H1 (cell line): ENCODE measurements at regions not wholly inside any gene's neighbourhood (a gene's known extent, or its start where the extent isn't known, plus 50 kb on each side); places are given as distances from the start of the nearest gene placed in this dataset.

Experiments
- CTCF ChIA-PET: fragments of 300-600 bp; sonication (Branson Sonifier 250); formaldehyde crosslinking; loops from one replicate; lab custom pipeline; 2021; ENCODE audit not compliant: partially characterized antibody; lab: Charles Lee
- POLR2A ChIA-PET: fragments of 300-600 bp; sonication (Branson Sonifier 250); formaldehyde crosslinking; loops from one replicate; lab custom pipeline; 2021; ENCODE audit warnings: inconsistent platforms; ENCODE audit not compliant: partially characterized antibody; lab: Charles Lee
- DNase-seq, 2 experiments: peaks; one replicate each; pipeline versions ENCODE4 v3.0.0 to v3.0.0-alpha.2; 2010 to 2022; ENCODE audit warnings: low spot score in 2 of 2, low read depth in 1 of 2, mixed read lengths in 1 of 2
- FAIRE-seq: peaks from 2 replicates; lab custom pipeline; 2011; peaks lifted over from hg19 to GRCh38; lab: Jason Lieb, UNC
- H2AFZ ChIP-seq: 2 replicates; pipeline ENCODE4 v1.8.1; 2012; ENCODE audit warnings: low read length, inconsistent platforms
- H2AK5ac ChIP-seq: 2 replicates; pipeline ENCODE4 v1.6.1; 2013; ENCODE audit warnings: low read depth, low read length
- H2BK120ac ChIP-seq: replicated peaks from 2 replicates; pipeline ENCODE3; 2013; ENCODE audit warnings: low read depth, low read length, inconsistent platforms
- H2BK12ac ChIP-seq: 2 replicates; pipeline ENCODE4 v1.6.1; 2013; ENCODE audit warnings: low read depth, low read length
- H2BK15ac ChIP-seq: 2 replicates; pipeline ENCODE4 v1.6.1; 2013; ENCODE audit warnings: low read length
- H2BK20ac ChIP-seq: 2 replicates; pipeline ENCODE4 v1.6.1; 2013; ENCODE audit warnings: low read length
- H2BK5ac ChIP-seq: 2 replicates; pipeline ENCODE4 v1.6.1; 2013; ENCODE audit warnings: low read depth, low read length
- H3K14ac ChIP-seq: 2 replicates; pipeline ENCODE4 v1.6.1; 2013; ENCODE audit warnings: inconsistent platforms; ENCODE audit not compliant: insufficient read length
- H3K18ac ChIP-seq: 2 replicates; pipeline ENCODE4 v1.6.1; 2013; ENCODE audit warnings: low read length; ENCODE audit errors: extremely low read depth
- H3K23ac ChIP-seq: 2 replicates; pipeline ENCODE4 v1.6.1; 2013; ENCODE audit warnings: inconsistent platforms; ENCODE audit not compliant: insufficient read length
- H3K23me2 ChIP-seq: 2 replicates; pipeline ENCODE4 v1.6.1; 2013; ENCODE audit warnings: low read depth, low read length
- H3K27ac ChIP-seq: 2 replicates; pipeline ENCODE4 v1.6.1; 2011; ENCODE audit warnings: low read depth, low read length, inconsistent platforms
- H3K27me3 ChIP-seq, 4 experiments: replicated peaks in 1 of 4; 1 replicate in 1 of 4; 2 replicates in 3 of 4; pipeline versions ENCODE4 v1.6.1 to v1.8.1; 2011 to 2013; ENCODE audit warnings: low read length in 3 of 4, mild to moderate bottlenecking in 3 of 4, inconsistent platforms in 2 of 4, mixed read lengths in 2 of 4, moderate library complexity in 1 of 4; ENCODE audit not compliant: control insufficient read depth in 3 of 4, insufficient read depth in 3 of 4; ENCODE audit errors: extremely low read depth in 1 of 4
- H3K36me3 ChIP-seq, 4 experiments: 2 replicates each; pipeline versions ENCODE4 v1.6.1 to v1.8.1; 2011 to 2013; ENCODE audit warnings: mild to moderate bottlenecking in 4 of 4, low read length in 3 of 4, moderate library complexity in 2 of 4, control low read depth in 1 of 4, inconsistent platforms in 1 of 4; ENCODE audit not compliant: insufficient read depth in 4 of 4, control insufficient read depth in 2 of 4
- H3K4ac ChIP-seq: replicated peaks from 2 replicates; pipeline ENCODE3; 2013; ENCODE audit warnings: low read length, low read depth, mixed read lengths, inconsistent platforms; ENCODE audit not compliant: insufficient read length
- H3K4me1 ChIP-seq, 4 experiments: replicated peaks in 1 of 4; 1 replicate in 1 of 4; 2 replicates in 3 of 4; pipeline versions ENCODE4 v1.6.1 to v1.8.1; 2011 to 2013; ENCODE audit warnings: low read length in 3 of 4, inconsistent platforms in 2 of 4, mixed read lengths in 1 of 4; ENCODE audit not compliant: insufficient read depth in 4 of 4, control insufficient read depth in 3 of 4
- H3K4me2 ChIP-seq, 2 experiments: 2 replicates each; pipeline versions ENCODE4 v1.6.1 to v1.8.1; 2011 to 2013; ENCODE audit warnings: low read depth in 2 of 2, low read length in 2 of 2, control low read depth in 1 of 2, inconsistent platforms in 1 of 2, mild to moderate bottlenecking in 1 of 2; ENCODE audit not compliant: insufficient read depth in 1 of 2
- H3K4me3 ChIP-seq, 4 experiments: fragments of 200-600, 300-600 bp in 1 of 4; sonication (generic), shearing (Covaris generic), sonication (Bioruptor Twin) in 1 of 4; 2 replicates each; pipeline versions ENCODE4 v1.5.1 to v1.8.1; 2011 to 2016; ENCODE audit warnings: low read length in 4 of 4, low read depth in 3 of 4, control low read depth in 2 of 4, inconsistent platforms in 2 of 4, mild to moderate bottlenecking in 2 of 4, mixed read lengths in 1 of 4, moderate library complexity in 1 of 4; ENCODE audit not compliant: insufficient read depth in 2 of 4; ENCODE audit errors: extremely low read depth in 1 of 4
- H3K56ac ChIP-seq: replicated peaks from 2 replicates; pipeline ENCODE3; 2013; ENCODE audit warnings: low read depth, mild to moderate bottlenecking, mixed read lengths, low read length, inconsistent platforms; ENCODE audit not compliant: insufficient read length
- H3K79me1 ChIP-seq: 2 replicates; pipeline ENCODE4 v1.6.1; 2013; ENCODE audit warnings: low read depth, low read length, control low read depth
- H3K79me2 ChIP-seq, 2 experiments: 2 replicates each; pipeline versions ENCODE4 v1.6.1 to v1.8.1; 2012 to 2013; ENCODE audit warnings: low read length in 2 of 2, mild to moderate bottlenecking in 2 of 2, inconsistent platforms in 1 of 2; ENCODE audit not compliant: insufficient read depth in 2 of 2, control insufficient read depth in 1 of 2
- H3K9ac ChIP-seq, 4 experiments: replicated peaks in 1 of 4; 1 replicate in 1 of 4; 2 replicates in 3 of 4; pipeline versions ENCODE4 v1.6.1 to v1.8.1; 2011 to 2013; ENCODE audit warnings: low read depth in 3 of 4, low read length in 3 of 4, control low read depth in 2 of 4, mild to moderate bottlenecking in 2 of 4, moderate library complexity in 2 of 4, inconsistent platforms in 1 of 4; ENCODE audit errors: extremely low read depth in 1 of 4
- H3K9me3 ChIP-seq, 2 experiments: 2 replicates each; pipeline versions ENCODE4 v1.6.1 to v1.8.1; 2012 to 2013; ENCODE audit warnings: mild to moderate bottlenecking in 2 of 2, moderate library complexity in 2 of 2, control low read depth in 1 of 2, inconsistent platforms in 1 of 2, low read depth in 1 of 2, low read length in 1 of 2, mixed read lengths in 1 of 2; ENCODE audit not compliant: insufficient read depth in 2 of 2
- H4K20me1 ChIP-seq, 2 experiments: replicated peaks in 1 of 2; 2 replicates each; pipeline versions ENCODE3 to v1.8.1; 2011 to 2013; ENCODE audit warnings: inconsistent platforms in 2 of 2, low read length in 2 of 2, mild to moderate bottlenecking in 1 of 2; ENCODE audit not compliant: insufficient read depth in 2 of 2, control insufficient read depth in 1 of 2
- H4K5ac ChIP-seq: 2 replicates; pipeline ENCODE4 v1.6.1; 2013; ENCODE audit warnings: low read length, low read depth, mixed read lengths, inconsistent platforms; ENCODE audit not compliant: insufficient read length
- H4K8ac ChIP-seq: 2 replicates; pipeline ENCODE4 v1.8.0; 2013; ENCODE audit warnings: mild to moderate bottlenecking, moderate library complexity, low read length, inconsistent platforms; ENCODE audit not compliant: insufficient read depth; ENCODE audit errors: extremely low read depth
- H4K91ac ChIP-seq: replicated peaks from 2 replicates; pipeline ENCODE3; 2013; ENCODE audit warnings: low read length, mixed read lengths, inconsistent platforms; ENCODE audit not compliant: insufficient read length
- ASH2L ChIP-seq: fragments of 200-600, 300-600 bp; sonication (generic); IDR thresholded peaks from one replicate; pipeline ENCODE4 v1.7.1; 2017; ENCODE audit warnings: low read length
- CHD1 ChIP-seq: IDR thresholded peaks from 2 replicates; pipeline ENCODE4 v1.6.1; 2012; ENCODE audit warnings: low read depth, low read length, improper control_type of control experiment
- E2F6 ChIP-seq: IDR thresholded peaks from 2 replicates; pipeline ENCODE4 v1.6.1; 2012; ENCODE audit warnings: inconsistent platforms
- KDM1A ChIP-seq: fragments of 200-600, 300-600 bp; sonication (generic); IDR thresholded peaks from 2 replicates; pipeline ENCODE4 v1.7.1; 2016; ENCODE audit warnings: mild to moderate bottlenecking, low read length, borderline replicate concordance
- RAD21 ChIP-seq, 2 experiments: IDR thresholded peaks in 1 of 2; conservative IDR thresholded peaks in 1 of 2; 2 replicates each; pipeline ENCODE4 v1.6.1; 2011; ENCODE audit warnings: low read depth in 2 of 2, low read length in 2 of 2, improper control_type of control experiment in 1 of 2, inconsistent platforms in 1 of 2, mild to moderate bottlenecking in 1 of 2, moderate library complexity in 1 of 2
- SAP30 ChIP-seq: fragments of 300-600 bp; sonication (generic); IDR thresholded peaks from 2 replicates; pipeline ENCODE4 v1.7.1; 2012; ENCODE audit warnings: low read length, moderate library complexity, mild to moderate bottlenecking, inconsistent platforms; ENCODE audit not compliant: insufficient read depth, insufficient replicate concordance
- SIRT6 ChIP-seq: IDR thresholded peaks from one replicate; pipeline ENCODE4 v1.7.1; 2012; ENCODE audit warnings: low read length, inconsistent platforms
- SIX5 ChIP-seq: IDR thresholded peaks from 2 replicates; pipeline ENCODE4 v1.6.1; 2011; ENCODE audit warnings: mild to moderate bottlenecking, low read depth, low read length
- YY1 ChIP-seq: IDR thresholded peaks from 2 replicates; pipeline ENCODE4 v1.6.1; 2011; ENCODE audit warnings: low read depth, mild to moderate bottlenecking, low read length
- WGBS, 2 experiments: shearing (Covaris generic) in 1 of 2; methylation state at CpG; one replicate each; pipeline versions ENCODE4 v1.1.6 to v1.1.7; 2013 to 2015; ENCODE audit warnings: low lambda C conversion rate in 2 of 2, mixed read lengths in 2 of 2, inconsistent platforms in 1 of 2, low coverage in 1 of 2, missing lambda C conversion rate in 1 of 2; ENCODE audit not compliant: insufficient replicate concordance in 2 of 2, insufficient coverage in 1 of 2, insufficient read length in 1 of 2; ENCODE audit errors: extremely low coverage in 1 of 2, missing lambda C conversion rate in 1 of 2; 5-methylcytosine and 5-hydroxymethylcytosine counted together

- Histone ChIP-seq H3K79me2 (no peaks in the 10 kb centered on the region), H3K14ac (no peak overlapping the region), H2BK5ac (no peak overlapping the region), H2BK20ac (no peak overlapping the region), H2AK5ac (no peak overlapping the region), H2BK120ac (no peak overlapping the region), H3K4me1 (peaks cover 0 to 4% (median 0%) of the 10 kb centered on the region in 4 experiments; a peak in 1 of 7 replicates), H3K4me3 (no peak overlapping the region), H3K4me2 (no peak overlapping the region), H3K4ac (no peak overlapping the region), H4K91ac (no peak overlapping the region), H3K36me3 (no peaks in the 10 kb centered on the region), H3K79me1 (no peaks in the 10 kb centered on the region), H2BK12ac (no peak overlapping the region), H3K23ac (no peak overlapping the region), H3K18ac (no peak overlapping the region), H3K27me3 (no peaks in the 10 kb centered on the region), H4K5ac (no peak overlapping the region), H2BK15ac (no peak overlapping the region), H3K23me2 (no peaks in the 10 kb centered on the region), H3K56ac (no peak overlapping the region), H3K9me3 (no peaks in the 10 kb centered on the region), H3K9ac (no peak overlapping the region), H3K27ac (no peak overlapping the region), H4K8ac (no peak overlapping the region), H2AFZ (no peak overlapping the region), H4K20me1 (no peaks in the 10 kb centered on the region)
- FAIRE-seq (no peak), DNase-seq (no peak)
- ChIA-PET POLR2A (no interaction called here), CTCF (no interaction called here)
- 94% methylated on average over 3 of the region's 3 CpGs; no CpG with 5 or more reads in 1 of the 2 experiments for WGBS, 2 experiments
- TF ChIP-seq YY1, result no peak
- TF ChIP-seq E2F6, result no peak
- TF ChIP-seq SIX5, result no peak
- no peak for TF ChIP-seq KDM1A
- no peak for TF ChIP-seq RAD21 (IDR thresholded peaks at IDR 0.05 in 1 of 2, conservative IDR thresholded peaks at IDR 0.05 in 1 of 2; ENCODE audit: low read depth in 2 of 2, low read length in 2 of 2)
- no peak for TF ChIP-seq ASH2L
- no peak for TF ChIP-seq CHD1
- no peak for TF ChIP-seq SAP30
- TF ChIP-seq SIRT6, result no peak
These were observed 1674.5 kb upstream of the LRRTM1 start for GRCh38 chr2:81979086-81979485.
